AG10803 (cell line): ENCODE measurements at regions not wholly inside any gene's neighbourhood (a gene's known extent, or its start where the extent isn't known, plus 50 kb on each side); places are given as distances from the start of the nearest gene placed in this dataset.

Experiments used
- DNase-seq: peaks from one replicate; pipeline ENCODE4 v3.0.0; 2010; ENCODE audit warnings: low read depth
- H3K4me3 ChIP-seq: 2 replicates; pipeline ENCODE4 v1.5.1; 2011; ENCODE audit warnings: mild to moderate bottlenecking, low read length, control low read depth
- TF ChIP-seq, protein P1 (sequence below): conservative IDR thresholded peaks from 2 replicates; pipeline ENCODE4 v1.5.1; 2011; ENCODE audit warnings: mild to moderate bottlenecking, low read length, control low read depth, inconsistent platforms

DNA sequence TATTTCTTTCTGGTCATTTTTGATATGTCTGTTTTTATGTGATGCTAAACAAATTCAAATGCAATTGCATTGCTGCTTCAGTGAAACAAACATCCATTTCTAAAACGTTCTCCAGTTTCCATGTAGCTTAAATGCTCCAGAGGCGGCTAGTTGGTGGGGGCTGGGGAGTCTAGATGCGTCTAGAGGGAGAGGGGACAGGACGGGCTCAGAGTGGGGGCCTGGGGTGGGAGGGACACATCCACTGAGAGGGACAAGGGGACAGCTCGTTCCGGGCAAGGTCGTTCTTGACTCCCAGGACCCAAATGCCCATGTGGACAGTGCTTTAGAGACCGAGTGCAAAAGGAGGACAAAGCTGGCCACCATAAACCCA lies 102.3 kb downstream of the FOXL1 start:
- no peak for DNase-seq
- TF ChIP-seq, protein P1, sequence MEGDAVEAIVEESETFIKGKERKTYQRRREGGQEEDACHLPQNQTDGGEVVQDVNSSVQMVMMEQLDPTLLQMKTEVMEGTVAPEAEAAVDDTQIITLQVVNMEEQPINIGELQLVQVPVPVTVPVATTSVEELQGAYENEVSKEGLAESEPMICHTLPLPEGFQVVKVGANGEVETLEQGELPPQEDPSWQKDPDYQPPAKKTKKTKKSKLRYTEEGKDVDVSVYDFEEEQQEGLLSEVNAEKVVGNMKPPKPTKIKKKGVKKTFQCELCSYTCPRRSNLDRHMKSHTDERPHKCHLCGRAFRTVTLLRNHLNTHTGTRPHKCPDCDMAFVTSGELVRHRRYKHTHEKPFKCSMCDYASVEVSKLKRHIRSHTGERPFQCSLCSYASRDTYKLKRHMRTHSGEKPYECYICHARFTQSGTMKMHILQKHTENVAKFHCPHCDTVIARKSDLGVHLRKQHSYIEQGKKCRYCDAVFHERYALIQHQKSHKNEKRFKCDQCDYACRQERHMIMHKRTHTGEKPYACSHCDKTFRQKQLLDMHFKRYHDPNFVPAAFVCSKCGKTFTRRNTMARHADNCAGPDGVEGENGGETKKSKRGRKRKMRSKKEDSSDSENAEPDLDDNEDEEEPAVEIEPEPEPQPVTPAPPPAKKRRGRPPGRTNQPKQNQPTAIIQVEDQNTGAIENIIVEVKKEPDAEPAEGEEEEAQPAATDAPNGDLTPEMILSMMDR: no peak
- no peak overlapping the region for H3K4me3 ChIP-seq

DNA sequence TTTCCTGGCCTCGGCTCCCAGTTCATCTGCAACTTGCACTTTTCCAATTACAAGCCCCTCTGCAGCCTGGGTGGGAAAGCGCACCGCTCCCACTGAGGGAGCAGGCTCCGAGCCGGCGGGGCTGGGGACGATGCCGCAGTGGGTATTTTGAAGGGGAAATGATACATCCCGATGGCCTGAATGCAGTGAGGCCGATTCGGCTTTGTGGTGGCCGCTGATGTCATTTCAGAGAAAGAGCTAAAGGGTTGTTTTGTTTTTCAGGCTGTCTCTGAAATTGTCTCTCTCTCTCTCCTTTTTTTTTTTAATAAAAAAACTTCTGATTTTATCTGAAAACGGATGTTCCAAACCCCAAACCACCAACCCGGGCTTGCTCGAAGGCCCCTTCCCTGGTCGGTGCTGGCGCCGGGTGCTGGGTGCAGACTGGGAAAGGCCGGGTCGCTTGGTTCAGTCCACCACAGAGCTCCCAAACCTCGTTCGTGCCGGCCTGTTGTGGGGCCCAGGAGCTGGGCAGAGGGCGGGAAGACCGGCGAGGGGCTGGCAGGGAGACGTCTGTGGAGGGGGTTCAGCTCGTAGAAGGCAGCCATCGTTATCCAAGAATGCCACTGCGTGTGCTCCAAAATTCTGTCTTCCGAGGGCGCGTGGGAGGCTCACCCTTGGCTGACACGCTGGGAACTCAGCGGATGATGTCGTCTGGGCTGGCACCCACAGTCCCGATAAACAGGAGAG lies 102.8 kb downstream of the FOXL1 start:
- no peak overlapping the region for H3K4me3 ChIP-seq
- TF ChIP-seq, protein P1: no peak
- DNase-seq: no peak

DNA sequence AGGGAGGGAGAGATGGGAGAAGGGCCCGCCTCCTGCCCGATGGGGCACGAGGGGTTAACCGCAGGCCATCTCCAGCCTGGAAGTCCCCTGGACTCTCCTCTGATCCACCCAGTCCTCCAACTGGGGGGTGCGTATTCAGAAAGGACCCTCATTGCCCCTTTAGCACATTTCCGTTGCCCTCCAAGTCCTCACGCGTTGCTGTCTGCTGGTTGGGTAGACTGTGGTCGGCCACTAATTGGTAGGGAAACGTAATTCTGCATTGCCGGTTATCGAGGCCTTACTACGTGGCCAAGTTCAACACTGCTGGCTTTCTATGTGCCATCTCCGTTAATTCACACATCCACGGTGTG lies 103.4 kb downstream of the FOXL1 start:
- H3K4me3 ChIP-seq: no peak overlapping the region
- TF ChIP-seq, protein P1: no peak
- no peak for DNase-seq

DNA sequence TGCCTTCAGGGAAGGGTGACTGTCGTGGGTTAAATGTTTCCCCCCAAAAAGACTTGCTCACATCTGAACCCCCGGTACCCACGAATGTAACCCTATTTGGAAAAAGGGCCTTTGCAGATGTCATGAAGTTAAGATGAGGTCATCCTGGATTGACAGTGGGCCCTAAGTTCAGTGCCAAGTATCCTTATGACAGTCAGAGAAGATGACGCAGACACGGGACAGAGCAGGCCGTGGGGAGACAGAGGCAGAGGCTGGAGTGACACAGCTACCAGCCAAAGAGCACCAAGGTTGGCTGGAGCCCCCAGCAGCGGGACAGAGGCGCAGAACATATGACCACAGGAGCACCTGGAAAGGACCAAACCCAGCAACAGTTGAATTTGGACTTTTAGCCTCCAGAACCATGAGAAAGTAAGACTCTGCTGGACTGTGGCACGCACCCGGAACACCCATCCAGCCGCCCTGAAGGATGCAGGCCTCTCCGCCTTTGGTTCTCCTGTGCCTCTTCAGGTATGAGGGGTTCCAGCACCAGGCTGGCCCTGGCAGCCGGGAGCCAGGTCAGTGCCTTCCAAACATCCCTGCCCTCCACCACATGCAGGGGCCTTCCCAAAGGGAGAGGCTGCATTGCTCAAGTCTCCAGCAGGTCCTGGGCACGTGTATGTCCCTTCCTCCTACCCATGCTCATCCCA lies 104.0 kb downstream of the FOXL1 start:
- no peak for DNase-seq
- TF ChIP-seq, protein P1: no peak
- H3K4me3 ChIP-seq: no peak overlapping the region

DNA sequence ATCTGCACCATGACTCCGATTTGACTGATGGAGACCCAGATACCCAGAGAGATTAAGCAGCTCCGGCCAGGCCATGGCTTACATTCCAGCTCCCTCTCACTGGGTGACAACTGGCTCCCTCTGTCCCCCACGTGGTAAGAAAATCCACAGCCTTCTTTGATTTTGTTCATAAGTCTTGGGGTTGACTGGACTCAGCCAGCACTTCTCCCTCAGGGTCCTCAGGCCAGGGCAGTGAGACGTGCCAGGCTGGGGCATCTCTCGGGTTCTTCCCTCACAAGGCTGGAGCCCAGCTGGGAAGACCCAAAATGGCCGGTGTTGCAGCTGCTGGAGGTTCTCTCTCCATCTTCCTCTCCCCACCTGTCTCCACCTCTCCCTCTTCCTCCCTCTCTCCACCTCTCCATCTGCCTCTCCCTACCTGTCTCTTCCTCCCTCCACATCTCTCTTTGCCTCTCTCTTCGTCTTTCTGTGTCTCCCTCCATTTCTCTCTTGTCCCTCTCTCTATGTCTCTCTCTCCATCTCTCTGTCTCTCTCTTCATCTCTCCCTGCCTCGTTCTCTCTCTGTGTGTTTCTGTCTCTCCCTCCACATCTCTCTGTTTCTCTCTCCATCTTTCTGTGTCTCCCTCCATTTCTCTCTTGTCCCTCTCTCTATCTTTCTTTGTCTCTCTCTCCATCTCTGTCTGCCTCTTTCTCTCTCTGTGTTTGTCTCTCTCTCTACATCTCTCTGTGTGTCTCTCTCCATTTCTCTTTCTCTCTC lies 105.3 kb downstream of the FOXL1 start:
- DNase-seq: no peak
- H3K4me3 ChIP-seq: no peak overlapping the region
- TF ChIP-seq, protein P1: no peak

DNA sequence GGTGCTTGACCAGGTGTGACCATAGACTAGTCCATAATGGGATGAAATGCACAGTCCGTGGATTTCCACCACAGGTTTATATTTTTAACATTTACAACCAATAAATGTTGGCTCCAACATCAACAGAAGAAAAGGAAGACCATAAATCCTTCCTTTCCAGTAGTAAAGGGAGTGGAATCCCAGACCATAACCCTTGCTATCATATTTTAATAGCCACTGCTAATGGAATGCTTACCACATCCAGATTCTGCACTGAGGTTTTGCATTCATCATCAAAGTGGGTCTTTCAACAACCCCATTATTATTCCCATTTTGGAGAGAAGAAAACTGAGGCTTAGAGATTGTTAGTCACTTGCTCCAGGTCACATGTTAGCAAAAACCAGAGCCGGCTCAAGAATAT lies 106.7 kb downstream of the FOXL1 start:
- no peak overlapping the region for H3K4me3 ChIP-seq
- TF ChIP-seq, protein P1: no peak
- no peak for DNase-seq
